ENCODE measurements at regions not wholly inside any gene's neighbourhood (a gene's known extent, or its start where the extent isn't known, plus 50 kb on each side); places are given as distances from the start of the nearest gene placed in this dataset.

GRCh38 chr13:53747825-53748224, 719.2 kb downstream of the OLFM4 start:
- FAIRE-seq, result no peak

- no peak for FAIRE-seq
These were observed 720.7 kb downstream of the OLFM4 start for GRCh38 chr13:53749306-53749705.

DNA sequence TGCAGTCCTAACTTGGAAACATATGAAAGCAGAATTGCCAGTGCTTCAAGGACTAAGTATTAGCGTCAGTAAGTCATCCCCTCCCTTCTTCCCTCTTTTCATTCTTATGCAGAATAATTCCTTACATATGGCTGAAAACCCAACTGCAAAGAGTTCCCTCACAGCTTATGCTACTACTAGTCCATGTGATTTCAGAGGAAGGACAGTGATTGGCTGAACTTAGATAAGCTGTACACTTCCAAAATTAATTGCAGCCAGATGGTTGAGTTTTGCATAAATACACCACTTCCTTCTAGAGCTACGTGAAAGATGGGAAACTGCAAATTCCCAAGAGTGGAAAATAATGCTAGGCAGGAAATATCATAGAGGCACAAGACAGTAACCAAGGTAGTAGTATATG, 730.4 kb downstream of the OLFM4 start:
- FAIRE-seq, result no peak

DNA sequence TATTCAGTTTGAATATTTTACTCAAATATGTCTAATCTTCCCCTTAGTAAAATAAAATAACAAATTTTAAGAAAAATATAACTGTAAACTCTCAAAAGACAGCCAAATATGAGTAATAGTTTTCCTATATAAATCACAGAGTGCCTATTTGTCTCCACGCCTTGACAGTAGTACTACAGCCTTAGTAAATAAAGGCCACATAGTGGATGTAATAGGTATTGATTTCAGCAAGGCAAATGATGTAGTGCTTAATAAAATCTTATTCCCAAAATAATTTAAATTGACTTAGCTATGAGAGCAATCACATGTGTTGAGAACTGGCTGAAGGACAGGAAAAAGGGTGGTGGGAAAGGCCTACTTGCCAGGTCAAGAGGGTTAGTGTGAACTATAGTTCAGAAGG, 747.2 kb downstream of the OLFM4 start:
- no peak for FAIRE-seq

GRCh38 chr13:53778937-53779336, 750.3 kb downstream of the OLFM4 start:
- FAIRE-seq, result no peak

DNA sequence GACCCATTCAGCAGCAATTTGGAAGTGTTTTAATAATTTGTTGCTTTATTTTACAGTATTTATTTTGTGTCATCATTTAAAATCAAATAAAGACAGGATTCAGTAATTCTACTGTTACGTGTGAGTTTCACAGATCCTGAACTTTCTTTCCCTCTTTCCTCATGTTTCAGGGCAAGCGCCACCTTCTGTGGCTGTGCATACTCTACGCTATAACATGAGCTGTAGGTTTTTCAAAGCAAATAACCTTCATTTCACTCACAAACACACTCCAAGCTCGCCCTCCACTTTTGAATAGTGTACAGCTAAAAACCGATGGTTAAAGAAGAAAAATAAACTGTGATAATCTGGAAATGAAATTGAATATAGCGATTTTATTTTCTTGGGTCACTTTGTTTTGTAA, 753.3 kb downstream of the OLFM4 start:
- FAIRE-seq, result no peak

GRCh38 chr13:53782488-53782961, 753.9 kb downstream of the OLFM4 start:
- FAIRE-seq, result no peak

DNA sequence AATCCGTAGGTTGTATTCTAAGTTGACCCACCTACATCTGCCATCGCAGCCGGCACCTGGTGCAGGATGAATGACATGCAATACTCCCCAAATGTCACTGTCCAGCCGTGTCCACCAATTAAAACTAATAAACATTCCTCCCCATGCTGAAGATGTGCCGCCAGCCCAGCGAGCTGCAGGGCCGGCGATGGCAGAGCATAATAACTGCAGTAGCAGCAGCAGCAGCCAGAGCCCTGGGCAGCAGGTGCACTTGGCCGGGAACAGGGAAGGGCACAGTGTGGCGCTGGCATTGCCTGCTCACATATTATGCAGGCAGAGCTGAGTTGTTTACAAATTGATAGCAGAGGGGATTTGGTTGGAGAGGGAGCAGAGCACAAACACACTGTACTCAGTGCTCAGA, 754.9 kb downstream of the OLFM4 start:
- FAIRE-seq, result no peak

DNA sequence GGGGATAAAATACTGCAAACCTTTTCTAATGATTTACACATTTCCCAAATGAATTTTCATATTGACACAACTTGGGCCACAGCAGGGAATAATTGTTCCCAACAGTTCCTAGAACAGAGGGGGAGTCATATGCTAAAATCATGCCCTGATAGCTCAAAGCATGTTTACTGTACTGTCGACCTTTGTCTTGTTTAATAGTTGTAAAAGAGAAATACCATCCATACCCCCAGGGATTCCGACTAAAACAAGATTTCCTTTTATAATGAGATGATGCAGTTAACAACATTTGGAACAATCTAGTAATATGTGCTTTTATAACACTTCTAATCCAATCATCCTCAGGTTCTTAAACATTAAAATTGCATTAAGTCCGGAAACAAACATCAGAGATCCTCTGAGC, 759.7 kb downstream of the OLFM4 start:
- FAIRE-seq, result no peak

- no peak for FAIRE-seq
These were observed 771.4 kb downstream of the OLFM4 start for GRCh38 chr13:53800011-53800410.

GRCh38 chr13:53807251-53807834, 778.7 kb downstream of the OLFM4 start:
- FAIRE-seq, result no peak

GRCh38 chr13:53821632-53822031, 793.0 kb downstream of the OLFM4 start:
- FAIRE-seq, result no peak

DNA sequence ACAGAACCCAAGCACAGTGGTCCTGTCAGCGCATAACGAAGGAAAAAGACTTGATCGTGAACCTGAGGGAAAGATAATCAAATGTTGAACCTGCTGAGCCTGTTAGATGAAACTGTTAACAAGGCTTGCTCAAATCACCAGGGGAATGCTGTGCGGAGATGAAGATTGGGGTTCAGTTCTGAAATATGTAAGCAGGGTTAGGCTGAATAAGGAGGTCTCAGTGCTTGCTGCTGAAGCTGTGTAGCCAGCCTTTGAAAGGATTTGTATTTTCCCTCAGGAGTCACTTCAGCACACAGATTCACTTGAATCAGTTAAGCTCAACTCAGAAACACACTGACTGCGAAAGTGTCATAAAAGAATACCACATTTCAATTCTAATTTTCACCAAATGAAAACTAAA, 793.5 kb downstream of the OLFM4 start:
- no peak for FAIRE-seq

DNA sequence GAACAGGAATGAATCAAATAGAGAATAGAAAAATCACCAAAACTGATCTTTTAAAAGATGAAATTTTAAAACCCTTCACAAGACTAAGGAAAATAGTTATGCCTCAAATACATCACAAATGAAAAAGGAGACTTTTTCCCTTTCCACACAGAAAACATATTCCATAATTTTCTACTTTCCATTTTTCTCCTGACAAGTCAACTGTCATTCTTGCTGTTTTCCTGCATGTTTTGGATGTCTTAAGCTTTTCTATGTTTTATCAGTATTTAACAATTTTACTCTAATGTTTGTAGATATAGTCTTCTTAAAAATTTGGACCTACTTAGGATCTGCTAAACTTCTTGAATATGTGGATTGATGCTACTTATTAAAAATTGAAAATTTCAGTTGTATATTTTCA, 810.8 kb downstream of the OLFM4 start:
- FAIRE-seq, result no peak

DNA sequence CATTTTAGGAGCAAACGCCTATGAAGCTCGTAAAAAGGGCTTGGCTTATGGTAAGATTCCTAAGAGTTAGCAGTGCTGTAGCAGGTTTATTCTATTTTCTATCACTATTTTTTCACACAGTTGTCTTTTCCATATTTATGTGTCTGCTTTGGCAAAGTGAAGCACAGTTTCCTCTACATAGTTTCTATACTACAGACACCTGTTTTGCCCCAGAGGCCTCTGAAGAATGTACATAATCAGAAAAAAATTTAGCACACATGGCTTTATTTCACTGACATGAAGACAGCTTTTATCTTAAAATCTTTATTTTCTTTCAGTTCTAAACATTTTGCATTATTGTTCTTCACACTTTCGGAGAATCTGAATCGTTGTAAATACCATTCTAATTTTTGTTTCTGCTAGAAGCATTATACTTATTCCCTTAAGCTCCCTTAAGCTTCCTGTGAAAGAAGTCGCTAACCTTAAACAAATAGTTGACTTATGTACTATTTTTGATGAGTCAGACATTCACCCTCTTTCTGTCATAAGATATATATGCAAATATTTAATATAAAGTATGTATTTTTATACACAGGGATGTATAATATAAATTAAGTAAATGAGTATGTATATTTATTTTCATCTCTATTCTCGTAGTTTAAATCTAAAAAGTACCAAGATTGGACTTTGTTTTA, 816.0 kb downstream of the OLFM4 start:
- FAIRE-seq, result no peak

DNA sequence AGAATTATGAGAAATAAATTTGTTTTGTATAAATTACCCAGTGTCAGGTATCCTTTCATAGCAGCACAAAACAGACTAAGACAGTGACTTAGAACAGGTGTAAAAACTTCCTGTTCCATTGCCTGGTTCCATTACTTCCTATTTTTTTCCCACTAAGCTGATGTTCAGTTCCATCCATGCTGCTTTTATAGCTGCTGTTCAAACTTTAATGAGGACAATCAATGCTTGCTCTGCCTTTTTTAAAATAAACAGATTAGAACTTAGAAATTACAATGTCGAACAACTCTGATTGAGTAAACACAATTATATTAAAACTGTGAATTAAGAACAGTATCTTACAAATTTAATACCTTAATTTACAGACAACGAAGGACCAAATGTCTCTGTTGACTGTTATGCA, 818.9 kb downstream of the OLFM4 start:
- no peak for FAIRE-seq

- FAIRE-seq, result no peak
These were observed 819.9 kb downstream of the OLFM4 start for GRCh38 chr13:53848366-53848961.

- no peak for FAIRE-seq
These were observed 825.7 kb downstream of the OLFM4 start for GRCh38 chr13:53854321-53854720.

DNA sequence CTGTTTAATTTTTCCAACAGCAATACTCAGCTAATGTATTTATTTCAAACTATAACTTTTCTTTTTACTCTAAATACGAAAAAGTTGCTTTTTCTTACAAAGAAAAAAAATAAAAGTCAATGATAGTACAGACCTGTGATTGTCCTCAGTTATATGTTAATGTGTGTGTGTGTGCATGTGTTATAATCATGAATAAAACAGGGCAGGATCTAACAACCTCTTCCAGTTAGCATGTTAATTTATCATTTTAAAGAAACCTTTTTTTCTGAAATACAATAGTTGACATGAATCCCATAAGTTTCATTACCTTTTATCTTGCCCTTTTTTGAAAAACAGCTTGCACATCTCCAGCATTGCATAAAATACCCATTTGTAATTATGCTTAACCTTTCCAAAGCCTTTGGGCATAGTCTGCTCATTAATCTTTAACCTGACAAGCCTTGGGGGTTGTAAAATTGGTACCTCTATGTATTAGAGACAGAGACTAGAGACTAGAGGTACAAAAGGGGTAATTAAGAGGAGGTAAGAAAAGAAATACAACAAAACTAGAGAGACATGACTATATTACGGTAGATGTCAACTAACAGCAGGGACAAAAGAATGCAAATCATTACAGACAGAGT, 828.1 kb downstream of the OLFM4 start:
- FAIRE-seq, result no peak

- FAIRE-seq, result no peak
These were observed 834.9 kb downstream of the OLFM4 start for GRCh38 chr13:53863520-53863919.

DNA sequence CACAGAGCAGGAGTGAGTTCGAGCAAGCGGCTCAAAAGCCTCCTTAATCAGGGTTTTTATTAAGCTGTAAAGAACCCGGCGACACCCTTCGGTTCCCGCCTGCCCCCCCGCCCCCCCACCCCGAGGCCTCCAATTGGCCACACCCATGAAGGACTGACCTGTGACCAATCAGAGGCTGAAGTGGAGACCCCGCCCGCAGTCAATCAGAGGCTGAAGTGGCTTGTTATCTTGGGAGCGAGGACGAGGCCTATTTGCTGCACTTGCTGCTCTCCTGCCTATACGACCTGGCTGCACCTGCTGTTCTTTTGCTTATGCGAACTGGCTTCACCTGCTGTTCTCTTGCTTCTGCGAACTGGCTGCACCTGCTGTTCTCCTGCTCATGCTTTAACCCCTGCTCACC, 844.9 kb downstream of the OLFM4 start:
- FAIRE-seq, result no peak

DNA sequence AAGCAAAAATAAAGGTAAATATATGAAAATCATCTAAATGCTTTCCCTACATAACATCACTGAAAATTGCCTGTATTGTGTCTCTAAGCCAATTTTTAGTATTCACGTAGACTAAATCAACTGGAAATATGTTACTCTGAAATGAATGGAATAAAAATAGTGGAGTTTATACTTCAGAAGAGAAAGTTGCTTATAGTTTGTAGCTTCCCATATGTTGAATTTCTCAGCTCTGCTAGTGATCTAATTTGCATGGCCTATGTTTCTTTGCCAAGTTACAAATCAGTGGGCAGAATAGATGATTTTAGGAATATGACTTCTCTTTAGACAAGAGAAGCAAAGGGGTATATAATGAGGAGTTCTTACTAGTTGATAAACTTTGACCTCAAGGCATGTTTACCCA, 850.2 kb downstream of the OLFM4 start:
- no peak for FAIRE-seq

- no peak for FAIRE-seq
These were observed 857.4 kb downstream of the OLFM4 start for GRCh38 chr13:53885997-53886396.

- FAIRE-seq, result no peak
These were observed 862.1 kb downstream of the OLFM4 start for GRCh38 chr13:53890696-53891095.
